ENCODE measurements at regions not wholly inside any gene's neighbourhood (a gene's known extent, or its start where the extent isn't known, plus 50 kb on each side); places are given as distances from the start of the nearest gene placed in this dataset.

- H3K36me3 ChIP-seq (ENCODE audit: low read depth) = no peaks in the 10 kb centered on the region
- TF ChIP-seq EZH2 (IDR thresholded peaks at IDR 0.05; ENCODE audit: low read depth) (no peak), CTCF (conservative IDR thresholded peaks at IDR 0.05) (no peak)
- no peak overlapping the region for H3K4me2 ChIP-seq
- H3K4me1 ChIP-seq (replicated peaks; ENCODE audit: insufficient read depth) = no peaks in the 10 kb centered on the region
- no peaks in the 10 kb centered on the region for H3K27me3 ChIP-seq (ENCODE audit: insufficient read depth, low read depth)
- intact Hi-C loops (cut with micrococcal nuclease; ENCODE audit: unreplicated experiment) = no loop called here
- no peaks in the 10 kb centered on the region for H4K20me1 ChIP-seq (ENCODE audit: insufficient read depth)
- no peaks in the 10 kb centered on the region for H3F3A ChIP-seq (ENCODE audit: insufficient read depth, low read depth)
- H3K9me2 ChIP-seq (ENCODE audit: insufficient read depth) = no peaks in the 10 kb centered on the region
- H3K27ac ChIP-seq = no peak overlapping the region
- no TSS peak for BruUV-seq (replicated peaks)
- no peaks in the 10 kb centered on the region for H3K79me2 ChIP-seq (ENCODE audit: low read depth)
- no peak overlapping the region for H3K4me3 ChIP-seq
- DNase-seq = no peak
- ChIA-PET CTCF (no interaction called here), POLR2A (ENCODE audit: unreplicated experiment) (no interaction called here)
- H3K9me3 ChIP-seq (ENCODE audit: insufficient read depth, low read depth) = no peaks in the 10 kb centered on the region
- no peak overlapping the region for H2AFZ ChIP-seq
Observed at GRCh38 chr5:43940562-43940961, 337.6 kb downstream of the NNT start.

- TF ChIP-seq CTCF (conservative IDR thresholded peaks at IDR 0.05) = no peak
- no peak for TF ChIP-seq EZH2 (IDR thresholded peaks at IDR 0.05; ENCODE audit: low read depth)
- Histone ChIP-seq H3K9me2 (ENCODE audit: insufficient read depth) (0 out of 2 replicates have a peak, but pooled peaks cover 6% of the 10 kb centered on the region), H3K79me2 (ENCODE audit: low read depth) (no peaks in the 10 kb centered on the region), H3K4me1 (replicated peaks; ENCODE audit: insufficient read depth) (no peaks in the 10 kb centered on the region), H4K20me1 (ENCODE audit: insufficient read depth) (no peaks in the 10 kb centered on the region), H3K9me3 (ENCODE audit: insufficient read depth, low read depth) (no peaks in the 10 kb centered on the region), H3K36me3 (ENCODE audit: low read depth) (no peaks in the 10 kb centered on the region), H3F3A (ENCODE audit: insufficient read depth, low read depth) (no peaks in the 10 kb centered on the region), H3K4me3 (no peak overlapping the region), H2AFZ (no peak overlapping the region), H3K27me3 (ENCODE audit: insufficient read depth, low read depth) (no peaks in the 10 kb centered on the region), H3K4me2 (no peak overlapping the region), H3K27ac (no peak overlapping the region)
- intact Hi-C loops (cut with micrococcal nuclease; ENCODE audit: unreplicated experiment) = no loop called here
- DNase-seq = peak in 1 of 2 experiments; percentile 0
- CTCF ChIA-PET = no interaction called here
- BruUV-seq (replicated peaks) = no TSS peak
- POLR2A ChIA-PET (ENCODE audit: unreplicated experiment) = no interaction called here
Observed at GRCh38 chr5:43926923-43927322, 323.9 kb downstream of the NNT start.

GRCh38 chr5:43920422-43920821 lies 317.4 kb downstream of the NNT start:
- ChIA-PET POLR2A (ENCODE audit: unreplicated experiment) (no interaction called here), CTCF (no interaction called here)
- Histone ChIP-seq H3K4me1 (replicated peaks; ENCODE audit: insufficient read depth) (no peaks in the 10 kb centered on the region), H3K4me3 (no peak overlapping the region), H4K20me1 (ENCODE audit: insufficient read depth) (no peaks in the 10 kb centered on the region), H3K9me3 (ENCODE audit: insufficient read depth, low read depth) (0 out of 2 replicates have a peak, but pooled peaks cover 3% of the 10 kb centered on the region), H3F3A (ENCODE audit: insufficient read depth, low read depth) (no peaks in the 10 kb centered on the region), H2AFZ (no peak overlapping the region), H3K27ac (no peak overlapping the region), H3K36me3 (ENCODE audit: low read depth) (no peaks in the 10 kb centered on the region), H3K79me2 (ENCODE audit: low read depth) (no peaks in the 10 kb centered on the region), H3K9me2 (ENCODE audit: insufficient read depth) (0 out of 2 replicates have a peak, but pooled peaks cover 2% of the 10 kb centered on the region), H3K27me3 (ENCODE audit: insufficient read depth, low read depth) (no peaks in the 10 kb centered on the region), H3K4me2 (no peak overlapping the region)
- intact Hi-C loops (cut with micrococcal nuclease; ENCODE audit: unreplicated experiment) = no loop called here
- peak in 1 of 2 experiments; percentile 5 for DNase-seq
- no TSS peak for BruUV-seq (replicated peaks)
- TF ChIP-seq CTCF (conservative IDR thresholded peaks at IDR 0.05) (no peak), EZH2 (IDR thresholded peaks at IDR 0.05; ENCODE audit: low read depth) (no peak)

Measured in PC-9 (cell line).